Stimulated activated naive B cell treated with anti-CD40 and anti-IgM and Interleukin-4, amounts not matched to agents 10 μg/mL and 1 μg/mL and 100 μg/mL, for 72 hours (primary cell): ENCODE measurements at regions not wholly inside any gene's neighbourhood (a gene's known extent, or its start where the extent isn't known, plus 50 kb on each side); places are given as distances from the start of the nearest gene placed in this dataset.

Source experiments
- ATAC-seq, 2 donors: fragments of 150-1000 bp; cut with Tn5 transposase; replicated peaks; 2 replicates each; pipeline ENCODE4 v1.10.0; 2021; ENCODE audit warnings: moderate library complexity in 1 of 2
- DNase-seq: peaks from one replicate; pipeline ENCODE4 v3.0.0; 2021
- H3K27ac Mint-ChIP-seq: one replicate; pipeline ENCODE4 v1.8.0; 2022; ENCODE audit warnings: mild to moderate bottlenecking, mixed read lengths
- H3K27me3 Mint-ChIP-seq, 2 donors: one replicate each; pipeline ENCODE4 v1.8.0; 2022; ENCODE audit warnings: mixed read lengths in 2 of 2
- H3K36me3 Mint-ChIP-seq, 2 donors: one replicate each; pipeline ENCODE4 v1.8.0; 2022; ENCODE audit warnings: mixed read lengths in 2 of 2, mild to moderate bottlenecking in 1 of 2
- H3K4me1 Mint-ChIP-seq, 2 donors: one replicate each; pipeline ENCODE4 v1.8.0; 2022; ENCODE audit warnings: mixed read lengths in 2 of 2, mild to moderate bottlenecking in 1 of 2
- H3K4me3 Mint-ChIP-seq, 2 donors: one replicate each; pipeline ENCODE4 v1.8.0; 2022; ENCODE audit warnings: mild to moderate bottlenecking in 2 of 2, mixed read lengths in 2 of 2, moderate library complexity in 1 of 2
- H3K9me3 Mint-ChIP-seq, 2 donors: one replicate each; pipeline ENCODE4 v1.8.0; 2022; ENCODE audit warnings: mixed read lengths in 2 of 2, mild to moderate bottlenecking in 1 of 2

GRCh38 chr18:7288544-7288943, 57.7 kb downstream of the LRRC30 start:
- ATAC-seq: no peak
- Mint-ChIP-seq H3K4me3 (no peak overlapping the region), H3K27me3 (no peaks in the 10 kb centered on the region), H3K9me3 (peaks cover 0 to 6% of the 10 kb centered on the region in 2 donors), H3K36me3 (no peaks in the 10 kb centered on the region), H3K4me1 (no peaks in the 10 kb centered on the region), H3K27ac (no peak overlapping the region)
- no peak for DNase-seq

- no peaks in the 10 kb centered on the region for H3K36me3 Mint-ChIP-seq
- ATAC-seq: no peak
- DNase-seq: no peak
- no peak overlapping the region for H3K4me3 Mint-ChIP-seq
- no peaks in the 10 kb centered on the region for H3K4me1 Mint-ChIP-seq
- peaks cover 6 to 7% of the 10 kb centered on the region in 2 donors for H3K9me3 Mint-ChIP-seq
- H3K27me3 Mint-ChIP-seq: no peaks in the 10 kb centered on the region
- H3K27ac Mint-ChIP-seq: no peak overlapping the region
Measured at GRCh38 chr18:7290077-7290476, 59.2 kb downstream of the LRRC30 start.

GRCh38 chr18:7291046-7291445, 60.2 kb downstream of the LRRC30 start:
- no peaks in the 10 kb centered on the region for H3K27me3 Mint-ChIP-seq

GRCh38 chr18:7298149-7298548, 67.3 kb downstream of the LRRC30 start:
- ATAC-seq (no peak), DNase-seq (no peak)
- H3K27ac Mint-ChIP-seq: no peak overlapping the region
- H3K27me3 Mint-ChIP-seq: no peaks in the 10 kb centered on the region
- H3K36me3 Mint-ChIP-seq: no peaks in the 10 kb centered on the region
- peaks cover 26 to 30% of the 10 kb centered on the region in 2 donors for H3K9me3 Mint-ChIP-seq
- no peaks in the 10 kb centered on the region for H3K4me1 Mint-ChIP-seq
- no peak overlapping the region for H3K4me3 Mint-ChIP-seq

More at GRCh38 chr18:7291046-7291445, 60.2 kb downstream of the LRRC30 start:
- Mint-ChIP-seq H3K4me1 (no peaks in the 10 kb centered on the region), H3K27ac (no peak overlapping the region), H3K36me3 (no peaks in the 10 kb centered on the region), H3K9me3 (peaks cover 11 to 14% of the 10 kb centered on the region in 2 donors), H3K4me3 (no peak overlapping the region)
- ATAC-seq (no peak), DNase-seq (no peak)

- Mint-ChIP-seq H3K27me3 (no peaks in the 10 kb centered on the region), H3K9me3 (peaks cover 17 to 19% of the 10 kb centered on the region in 2 donors), H3K36me3 (no peaks in the 10 kb centered on the region), H3K4me3 (no peak overlapping the region), H3K27ac (no peak overlapping the region), H3K4me1 (no peaks in the 10 kb centered on the region)
- ATAC-seq (no peak), DNase-seq (no peak)
Measured at GRCh38 chr18:7301094-7301493, 70.2 kb downstream of the LRRC30 start.

GRCh38 chr18:7303316-7304060, 72.6 kb downstream of the LRRC30 start:
- Mint-ChIP-seq H3K27me3 (no peaks in the 10 kb centered on the region), H3K36me3 (no peaks in the 10 kb centered on the region), H3K27ac (no peak overlapping the region)

GRCh38 chr18:7304061-7304370, 73.1 kb downstream of the LRRC30 start:
- H3K27ac Mint-ChIP-seq: no peak overlapping the region
- H3K27me3 Mint-ChIP-seq: no peaks in the 10 kb centered on the region
- peaks cover 6 to 10% of the 10 kb centered on the region in 2 donors for H3K9me3 Mint-ChIP-seq
- no peaks in the 10 kb centered on the region for H3K36me3 Mint-ChIP-seq
- no peak overlapping the region for H3K4me3 Mint-ChIP-seq
- ATAC-seq (no peak), DNase-seq (no peak)
- H3K4me1 Mint-ChIP-seq: no peaks in the 10 kb centered on the region

More at GRCh38 chr18:7303316-7304060, 72.6 kb downstream of the LRRC30 start:
- ATAC-seq (no peak), DNase-seq (no peak)
- H3K9me3 Mint-ChIP-seq: peaks cover 7 to 10% of the 10 kb centered on the region in 2 donors
- no peak overlapping the region for H3K4me3 Mint-ChIP-seq
- H3K4me1 Mint-ChIP-seq: no peaks in the 10 kb centered on the region

GRCh38 chr18:7305416-7305815, 74.5 kb downstream of the LRRC30 start:
- Mint-ChIP-seq H3K36me3 (no peaks in the 10 kb centered on the region), H3K4me3 (no peak overlapping the region), H3K9me3 (peaks cover 1 to 2% of the 10 kb centered on the region in 2 donors), H3K4me1 (no peaks in the 10 kb centered on the region), H3K27ac (no peak overlapping the region), H3K27me3 (no peaks in the 10 kb centered on the region)
- ATAC-seq: no peak
- no peak for DNase-seq

- Mint-ChIP-seq H3K27ac (no peak overlapping the region), H3K4me3 (no peak overlapping the region), H3K36me3 (no peaks in the 10 kb centered on the region), H3K27me3 (no peaks in the 10 kb centered on the region), H3K9me3 (peaks cover 0 to 3% of the 10 kb centered on the region in 2 donors), H3K4me1 (no peaks in the 10 kb centered on the region)
- DNase-seq: no peak
- no peak for ATAC-seq
Measured at GRCh38 chr18:7307030-7307429, 76.1 kb downstream of the LRRC30 start.

- ATAC-seq: no peak
- Mint-ChIP-seq H3K36me3 (no peaks in the 10 kb centered on the region), H3K27me3 (no peaks in the 10 kb centered on the region), H3K9me3 (peaks cover 0 to 3% of the 10 kb centered on the region in 2 donors), H3K4me3 (no peak overlapping the region), H3K4me1 (no peaks in the 10 kb centered on the region), H3K27ac (no peak overlapping the region)
- no peak for DNase-seq
Measured at GRCh38 chr18:7307526-7307925, 76.6 kb downstream of the LRRC30 start.

GRCh38 chr18:7317804-7318231, 86.9 kb downstream of the LRRC30 start:
- peaks cover 0 to 5% of the 10 kb centered on the region in 2 donors for H3K27me3 Mint-ChIP-seq
- H3K27ac Mint-ChIP-seq: no peak overlapping the region
- H3K9me3 Mint-ChIP-seq: peaks cover 0 to 4% of the 10 kb centered on the region in 2 donors
- H3K36me3 Mint-ChIP-seq: no peaks in the 10 kb centered on the region
- ATAC-seq: no peak
- no peak overlapping the region for H3K4me3 Mint-ChIP-seq
- H3K4me1 Mint-ChIP-seq: no peaks in the 10 kb centered on the region
- DNase-seq: no peak

GRCh38 chr18:7319161-7319560, 88.3 kb downstream of the LRRC30 start:
- Mint-ChIP-seq H3K4me1 (no peaks in the 10 kb centered on the region), H3K4me3 (no peak overlapping the region), H3K36me3 (no peaks in the 10 kb centered on the region), H3K9me3 (peaks cover 0 to 4% of the 10 kb centered on the region in 2 donors), H3K27me3 (peaks cover 0 to 5% of the 10 kb centered on the region in 2 donors), H3K27ac (no peak overlapping the region)
- ATAC-seq: no peak
- no peak for DNase-seq

- H3K36me3 Mint-ChIP-seq: peaks cover 0 to 2% of the 10 kb centered on the region in 2 donors
- peaks cover 0 to 5% of the 10 kb centered on the region in 2 donors for H3K27me3 Mint-ChIP-seq
- H3K4me1 Mint-ChIP-seq: no peaks in the 10 kb centered on the region
- H3K4me3 Mint-ChIP-seq: no peak overlapping the region
- H3K9me3 Mint-ChIP-seq: peaks cover 3 to 11% of the 10 kb centered on the region in 2 donors
- H3K27ac Mint-ChIP-seq: no peak overlapping the region
- ATAC-seq (no peak), DNase-seq (no peak)
Measured at GRCh38 chr18:7321831-7322230, 90.9 kb downstream of the LRRC30 start.

- no peak for ATAC-seq
- peaks cover 4 to 14% of the 10 kb centered on the region in 2 donors for H3K9me3 Mint-ChIP-seq
- H3K27ac Mint-ChIP-seq: no peak overlapping the region
- no peaks in the 10 kb centered on the region for H3K4me1 Mint-ChIP-seq
- DNase-seq: no peak
- H3K36me3 Mint-ChIP-seq: peaks cover 0 to 2% of the 10 kb centered on the region in 2 donors
- H3K27me3 Mint-ChIP-seq: peaks cover 0 to 5% of the 10 kb centered on the region in 2 donors
- no peak overlapping the region for H3K4me3 Mint-ChIP-seq
Measured at GRCh38 chr18:7322817-7323485, 92.1 kb downstream of the LRRC30 start.

- no peak for DNase-seq
Measured at GRCh38 chr18:7325126-7325430, 94.2 kb downstream of the LRRC30 start.

More at GRCh38 chr18:7325126-7325430, 94.2 kb downstream of the LRRC30 start:
- Mint-ChIP-seq H3K4me1 (no peaks in the 10 kb centered on the region), H3K27me3 (peaks cover 0 to 5% of the 10 kb centered on the region in 2 donors), H3K27ac (no peak overlapping the region), H3K9me3 (peaks cover 4 to 14% of the 10 kb centered on the region in 2 donors), H3K36me3 (peaks cover 0 to 2% of the 10 kb centered on the region in 2 donors), H3K4me3 (no peak overlapping the region)
- no peak for ATAC-seq
